GM12865 (cell line): ENCODE measurements at regions not wholly inside any gene's neighbourhood (a gene's known extent, or its start where the extent isn't known, plus 50 kb on each side); places are given as distances from the start of the nearest gene placed in this dataset.

ENCODE experiments used
- DNase-seq: peaks from one replicate; pipeline ENCODE4 v3.0.0; 2010; ENCODE audit warnings: low read depth
- H3K4me3 ChIP-seq: 2 replicates; pipeline ENCODE4 v1.5.1; 2011; ENCODE audit warnings: mild to moderate bottlenecking, low read depth, low read length, control low read depth
- TF ChIP-seq, protein P1 (sequence below): IDR thresholded peaks from 2 replicates; pipeline ENCODE4 v1.5.1; 2011; ENCODE audit warnings: low read length, control low read depth, low read depth, inconsistent platforms; ENCODE audit not compliant: insufficient read depth; ENCODE audit errors: missing control alignments

DNA sequence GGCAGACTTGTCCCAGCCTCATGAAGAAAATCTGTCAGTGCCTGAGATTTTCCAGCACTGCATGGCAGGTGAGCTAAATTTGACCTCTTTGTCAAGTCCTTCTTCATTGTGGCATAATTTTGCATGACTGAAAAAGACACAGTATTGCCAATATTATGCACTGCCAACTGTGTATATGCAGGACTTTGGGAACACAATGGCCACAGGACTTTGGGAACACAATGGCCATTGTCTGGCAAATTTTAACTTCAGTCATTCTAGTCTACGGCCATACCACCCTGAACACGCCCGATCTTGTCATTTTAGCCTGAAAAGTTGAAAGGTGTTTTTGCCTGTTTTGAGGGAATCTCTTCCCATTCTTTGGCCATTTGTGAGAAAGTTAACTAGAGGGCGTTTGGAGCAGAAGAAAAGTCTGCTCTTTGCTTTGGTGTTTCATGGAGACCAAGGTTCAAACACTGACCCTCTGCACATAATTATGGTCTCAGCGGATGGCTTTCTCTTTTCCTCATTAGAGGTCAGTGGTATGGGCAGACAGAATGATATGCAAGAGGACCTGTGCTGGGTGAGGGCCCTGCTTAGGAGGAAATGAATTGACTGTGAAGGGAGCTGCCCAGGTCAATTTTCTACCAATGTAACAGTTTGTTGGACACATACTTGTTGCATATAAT lies 72.4 kb upstream of the NEK7 start:
- TF ChIP-seq, protein P1, sequence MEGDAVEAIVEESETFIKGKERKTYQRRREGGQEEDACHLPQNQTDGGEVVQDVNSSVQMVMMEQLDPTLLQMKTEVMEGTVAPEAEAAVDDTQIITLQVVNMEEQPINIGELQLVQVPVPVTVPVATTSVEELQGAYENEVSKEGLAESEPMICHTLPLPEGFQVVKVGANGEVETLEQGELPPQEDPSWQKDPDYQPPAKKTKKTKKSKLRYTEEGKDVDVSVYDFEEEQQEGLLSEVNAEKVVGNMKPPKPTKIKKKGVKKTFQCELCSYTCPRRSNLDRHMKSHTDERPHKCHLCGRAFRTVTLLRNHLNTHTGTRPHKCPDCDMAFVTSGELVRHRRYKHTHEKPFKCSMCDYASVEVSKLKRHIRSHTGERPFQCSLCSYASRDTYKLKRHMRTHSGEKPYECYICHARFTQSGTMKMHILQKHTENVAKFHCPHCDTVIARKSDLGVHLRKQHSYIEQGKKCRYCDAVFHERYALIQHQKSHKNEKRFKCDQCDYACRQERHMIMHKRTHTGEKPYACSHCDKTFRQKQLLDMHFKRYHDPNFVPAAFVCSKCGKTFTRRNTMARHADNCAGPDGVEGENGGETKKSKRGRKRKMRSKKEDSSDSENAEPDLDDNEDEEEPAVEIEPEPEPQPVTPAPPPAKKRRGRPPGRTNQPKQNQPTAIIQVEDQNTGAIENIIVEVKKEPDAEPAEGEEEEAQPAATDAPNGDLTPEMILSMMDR: no peak
- H3K4me3 ChIP-seq: no peak overlapping the region
- DNase-seq: no peak

- TF ChIP-seq, protein P1: no peak
- no peak for DNase-seq
Measured at GRCh38 chr1:198086051-198086745, 70.6 kb upstream of the NEK7 start.

DNA sequence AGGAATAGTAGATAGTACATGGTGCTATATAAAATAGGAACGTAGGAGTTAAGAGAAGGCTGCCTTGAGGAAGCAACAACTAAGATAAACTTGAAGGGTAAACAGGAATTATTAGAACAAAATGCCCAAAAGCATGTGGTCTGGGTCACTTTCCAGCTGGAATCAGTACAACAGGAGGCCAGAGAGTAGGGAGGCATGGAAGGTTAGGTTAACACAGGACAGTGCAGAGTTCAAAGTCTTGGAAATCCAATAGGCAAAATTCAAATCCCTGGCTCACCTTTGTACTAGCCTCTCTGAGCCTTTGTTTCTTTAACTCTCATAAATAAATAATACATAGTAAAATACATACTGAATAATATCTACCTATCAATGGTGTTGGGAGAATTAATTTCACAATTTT lies 69.0 kb upstream of the NEK7 start:
- TF ChIP-seq, protein P1: no peak
- H3K4me3 ChIP-seq: no peak overlapping the region
- no peak for DNase-seq

More at GRCh38 chr1:198086051-198086745, 70.6 kb upstream of the NEK7 start:
- no peak overlapping the region for H3K4me3 ChIP-seq

DNA sequence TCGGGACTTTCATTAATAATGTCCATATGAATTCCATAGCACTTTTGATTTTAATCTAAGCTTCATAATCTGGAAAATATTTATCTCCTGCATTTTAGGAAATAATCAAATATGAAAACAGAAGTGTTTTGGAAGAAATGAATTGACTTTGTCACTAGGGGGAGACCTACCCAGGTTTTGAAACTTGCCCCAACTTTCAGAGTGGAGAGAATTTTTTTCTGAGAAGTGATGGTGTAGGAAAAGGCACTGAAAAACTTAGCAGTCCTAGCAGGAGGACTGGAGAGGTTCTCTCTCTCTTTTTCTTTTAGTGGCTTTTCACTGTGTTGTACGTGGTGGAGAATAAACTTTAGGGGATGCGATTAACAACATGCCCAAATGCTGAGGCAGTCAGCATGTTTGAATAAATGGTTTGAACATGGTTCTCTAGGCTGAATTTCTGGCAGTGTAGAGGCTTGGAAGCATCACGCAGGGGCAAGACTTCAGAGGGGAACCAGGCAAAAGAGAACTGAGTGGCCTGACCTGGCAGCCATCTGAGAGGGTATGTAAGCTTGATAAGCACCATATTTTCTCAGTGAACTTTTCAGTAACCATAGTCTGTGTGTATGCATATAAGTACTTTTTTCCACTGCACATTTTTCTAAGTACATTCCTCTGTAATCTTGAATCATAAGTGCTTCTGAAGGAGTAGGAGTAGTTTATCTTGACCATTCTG lies 68.3 kb upstream of the NEK7 start:
- H3K4me3 ChIP-seq: no peak overlapping the region
- DNase-seq: peak; percentile 30
- TF ChIP-seq, protein P1: peak; percentile 42

DNA sequence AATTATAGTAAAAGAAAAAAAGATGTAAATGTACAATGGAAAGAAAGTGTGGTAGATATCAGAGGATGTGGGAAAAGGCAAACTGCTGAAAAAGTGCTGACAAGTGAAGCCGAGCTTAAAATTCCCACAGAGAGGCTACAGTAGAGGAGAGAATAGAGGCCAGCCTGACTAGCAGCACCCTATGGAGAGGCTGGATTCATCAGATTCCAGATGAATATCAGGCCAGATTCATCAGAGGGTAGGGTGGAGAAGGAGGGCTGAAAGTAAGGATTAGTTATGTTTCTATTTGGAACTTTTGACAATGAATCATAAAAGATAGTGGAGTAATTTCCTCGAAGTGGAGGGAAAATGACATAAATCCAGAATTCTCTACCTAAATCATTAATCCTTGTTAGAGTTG lies 60.4 kb upstream of the NEK7 start:
- no peak overlapping the region for H3K4me3 ChIP-seq
- DNase-seq: no peak
- TF ChIP-seq, protein P1: no peak

DNA sequence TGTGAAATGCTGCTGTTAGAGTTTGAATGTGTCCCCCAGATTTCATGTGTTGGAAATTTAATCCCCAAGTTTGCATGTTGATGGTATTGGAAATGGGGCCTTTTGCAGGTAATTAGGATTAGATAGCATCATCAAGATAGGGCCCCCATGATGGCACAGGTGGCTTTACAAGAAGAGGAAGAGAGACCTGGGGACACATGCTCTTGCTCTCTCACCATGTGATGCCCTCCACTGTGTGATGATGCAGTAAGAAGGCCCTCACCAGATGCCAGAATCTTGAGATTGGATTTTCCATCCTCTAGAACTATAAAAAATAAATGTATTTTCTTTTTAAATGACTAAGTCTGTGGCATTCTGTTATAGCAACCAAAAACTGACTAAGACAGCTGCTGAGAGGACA lies 57.0 kb upstream of the NEK7 start:
- no peak for DNase-seq
- TF ChIP-seq, protein P1: no peak
- no peak overlapping the region for H3K4me3 ChIP-seq
